GM12891 (cell line): ENCODE measurements at regions not wholly inside any gene's neighbourhood (a gene's known extent, or its start where the extent isn't known, plus 50 kb on each side); places are given as distances from the start of the nearest gene placed in this dataset.

ENCODE experiments used
- POLR2A ChIP-seq: IDR thresholded peaks from 2 replicates; pipeline ENCODE4 v1.6.1; 2011; ENCODE audit warnings: low read depth, low read length, control low read depth
- SPI1 ChIP-seq: IDR thresholded peaks from 2 replicates; pipeline ENCODE4 v1.6.1; 2011; ENCODE audit warnings: low read depth, low read length, control low read depth
- TAF1 ChIP-seq: IDR thresholded peaks from 2 replicates; pipeline ENCODE4 v1.6.1; 2011; ENCODE audit warnings: low read depth, low read length, control low read depth

- TF ChIP-seq POLR2A (no peak), TAF1 (no peak), SPI1 (no peak)
Measured at GRCh38 chr1:8157765-8158164, 131.7 kb upstream of the ERRFI1 start.
